ENCODE measurements at regions not wholly inside any gene's neighbourhood (a gene's known extent, or its start where the extent isn't known, plus 50 kb on each side); places are given as distances from the start of the nearest gene placed in this dataset.

GRCh38 chr11:71201936-71202597 lies 50.3 kb downstream of the SHANK2 start:
- DNase-seq: no peak

GRCh38 chr11:71201231-71201630 lies 51.1 kb downstream of the SHANK2 start:
- no peak for DNase-seq

- no peak for DNase-seq
Measured at GRCh38 chr11:71200761-71201160, 51.6 kb downstream of the SHANK2 start.

- DNase-seq: no peak
Measured at GRCh38 chr11:71200172-71200716, 52.1 kb downstream of the SHANK2 start.

DNA sequence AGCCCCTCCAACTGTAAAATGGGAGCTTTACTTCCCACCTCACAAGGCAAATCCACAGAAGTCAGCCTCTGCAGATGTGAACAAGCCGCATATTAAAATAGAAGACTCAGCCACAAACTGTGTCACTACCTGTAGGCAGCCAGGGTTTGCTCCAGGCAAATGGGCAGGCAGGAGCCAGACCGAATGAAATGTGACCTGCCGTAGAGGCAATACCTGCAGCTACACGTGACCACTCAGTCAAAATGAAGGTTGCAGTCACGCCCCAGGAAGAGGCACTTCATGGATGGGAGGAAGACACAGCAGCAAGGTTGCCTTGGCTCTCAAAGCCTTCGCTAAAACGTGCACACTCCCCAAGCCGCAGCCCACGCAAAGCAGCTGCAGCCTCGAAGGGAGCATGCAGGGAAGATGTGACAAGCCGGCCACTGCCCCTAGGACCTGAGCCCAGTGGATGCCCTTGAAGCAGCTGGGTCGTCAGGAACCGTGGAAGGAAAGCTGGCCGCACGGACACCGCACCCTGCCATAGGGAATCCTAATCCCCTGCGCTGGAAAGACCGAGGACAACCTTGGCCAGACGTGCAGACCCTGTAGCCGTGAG lies 53.1 kb downstream of the SHANK2 start:
- no peak for DNase-seq

GRCh38 chr11:71198823-71199165 lies 53.6 kb downstream of the SHANK2 start:
- DNase-seq: no peak

DNA sequence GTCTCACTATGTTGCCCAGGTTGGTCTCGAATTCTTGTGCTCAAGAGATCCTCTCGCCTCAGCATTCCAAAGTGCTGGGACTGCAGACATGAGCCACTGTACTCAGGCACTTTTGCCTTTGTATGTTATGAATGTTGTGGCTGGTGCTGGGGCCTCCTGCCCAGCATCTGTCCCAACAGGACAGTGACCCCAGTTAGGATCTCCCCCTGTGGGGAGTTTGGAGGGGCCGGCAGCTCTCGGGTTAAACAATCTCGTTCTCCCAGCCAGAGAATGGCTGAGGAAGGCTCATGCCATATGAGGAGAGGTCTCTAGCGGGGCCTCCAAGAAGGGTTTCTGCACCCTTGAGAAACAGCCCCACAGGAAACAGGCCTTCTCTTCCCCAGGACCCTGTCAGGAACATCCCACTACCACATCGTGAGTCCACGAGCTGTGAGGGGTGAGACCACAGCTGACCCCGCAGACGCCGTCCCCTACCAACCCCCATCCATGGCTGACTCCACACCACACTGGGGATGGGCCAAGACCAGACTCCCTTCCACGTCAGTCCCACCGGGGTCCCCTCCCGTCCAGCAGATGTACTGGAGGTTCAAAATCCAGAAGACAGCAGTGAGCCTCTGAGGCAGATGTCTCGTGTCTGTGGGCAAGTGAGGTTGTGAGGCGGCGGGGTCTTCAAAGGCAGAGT lies 54.1 kb downstream of the SHANK2 start:
- DNase-seq: no peak

DNA sequence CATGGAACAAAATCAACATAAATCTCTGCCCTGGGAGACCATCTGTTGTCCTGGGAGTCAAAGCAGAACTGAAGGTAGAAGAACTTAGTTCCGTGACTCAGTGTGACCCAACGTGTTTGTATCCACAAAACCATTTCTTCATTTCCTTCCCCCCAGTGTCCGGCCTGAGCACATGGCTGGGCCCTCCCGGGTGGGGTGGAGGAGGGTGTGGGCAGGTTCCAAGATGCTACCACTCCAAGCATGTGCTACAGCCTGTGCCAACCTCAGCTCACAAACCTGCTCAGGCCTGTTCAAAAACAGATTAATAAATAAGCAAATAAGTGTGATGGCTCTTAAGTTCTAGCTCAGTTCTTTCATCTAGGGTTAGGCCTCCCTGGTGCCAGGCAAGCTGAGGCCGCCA lies 55.3 kb downstream of the SHANK2 start:
- DNase-seq: no peak

GRCh38 chr11:71194710-71195109 lies 57.7 kb downstream of the SHANK2 start:
- no peak for DNase-seq

DNA sequence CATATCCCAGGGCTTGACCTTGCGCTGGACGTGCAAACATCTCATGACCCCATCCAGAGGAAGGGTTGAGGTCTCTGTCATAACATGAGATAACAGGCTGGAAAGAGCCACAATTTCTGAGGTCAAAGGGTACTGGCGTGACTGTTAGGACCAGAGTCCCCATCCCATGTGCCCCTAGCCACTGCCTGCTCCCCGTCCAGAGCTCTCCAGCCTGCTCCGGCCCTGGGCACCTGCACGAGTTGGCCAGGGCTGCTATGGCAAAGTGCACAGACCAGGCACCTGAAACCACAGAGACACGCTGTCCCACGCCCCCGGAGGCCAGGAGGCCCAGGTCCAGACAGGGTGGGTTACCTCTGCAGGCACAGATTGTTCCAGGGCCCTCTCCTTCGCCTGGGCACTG lies 58.9 kb downstream of the SHANK2 start:
- DNase-seq: no peak

DNA sequence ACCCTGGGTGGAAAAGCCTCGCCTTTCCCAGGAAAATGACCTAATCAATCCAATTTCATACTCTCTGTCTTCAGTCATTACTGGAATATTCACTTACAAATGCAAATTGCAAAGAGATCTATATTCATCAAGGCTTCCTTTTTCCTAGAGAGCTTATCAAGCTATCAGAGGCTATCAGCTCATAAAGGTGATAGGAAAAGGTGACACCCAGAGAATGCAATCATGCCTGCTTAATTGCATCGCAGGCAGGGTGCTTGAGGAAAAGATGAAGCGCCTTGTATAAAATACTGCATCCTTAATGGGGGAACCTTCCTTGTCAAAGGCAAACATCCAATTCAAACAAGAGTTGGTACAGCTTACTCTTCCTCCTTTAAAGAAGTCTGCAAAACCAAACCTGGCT lies 59.7 kb downstream of the SHANK2 start:
- DNase-seq: no peak

DNA sequence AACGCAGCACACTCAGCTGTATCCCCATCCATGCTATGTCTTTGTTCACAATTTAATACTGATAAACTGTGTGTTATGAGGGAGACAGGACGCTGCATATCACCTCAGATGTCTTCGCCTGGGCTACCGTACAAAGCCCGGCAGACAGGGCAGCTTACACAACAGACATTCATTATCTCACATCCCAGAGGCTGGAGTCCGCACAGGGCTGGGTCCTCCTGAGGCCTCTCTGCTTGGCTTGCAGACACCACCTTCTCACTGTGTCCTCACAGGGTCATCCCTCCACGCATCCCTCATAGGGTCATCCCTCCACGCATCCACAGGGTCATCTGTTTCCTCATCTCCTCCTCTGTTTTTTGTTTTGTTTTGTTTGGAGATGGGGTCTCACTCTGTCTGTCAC lies 61.2 kb downstream of the SHANK2 start:
- no peak for DNase-seq

DNA sequence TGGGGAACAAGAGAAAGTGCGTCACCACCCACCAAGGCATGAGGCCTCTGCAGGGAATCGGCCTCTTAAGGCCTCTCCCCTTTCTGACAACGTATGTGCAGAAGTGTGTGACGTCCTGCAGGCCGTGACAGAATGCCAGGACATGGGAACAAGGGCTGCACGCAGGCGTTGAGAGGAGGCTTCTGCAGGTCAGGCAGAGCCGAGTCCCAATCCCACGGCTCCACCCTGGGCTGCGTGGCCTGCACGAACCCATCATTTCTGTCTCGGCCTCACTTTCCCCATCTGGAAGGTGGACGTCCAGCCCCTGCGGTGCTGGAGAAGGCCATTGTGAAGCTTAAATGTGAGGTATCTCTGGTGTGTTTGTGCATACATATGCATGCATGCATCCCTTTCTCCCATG lies 61.8 kb downstream of the SHANK2 start:
- DNase-seq: no peak

DNA sequence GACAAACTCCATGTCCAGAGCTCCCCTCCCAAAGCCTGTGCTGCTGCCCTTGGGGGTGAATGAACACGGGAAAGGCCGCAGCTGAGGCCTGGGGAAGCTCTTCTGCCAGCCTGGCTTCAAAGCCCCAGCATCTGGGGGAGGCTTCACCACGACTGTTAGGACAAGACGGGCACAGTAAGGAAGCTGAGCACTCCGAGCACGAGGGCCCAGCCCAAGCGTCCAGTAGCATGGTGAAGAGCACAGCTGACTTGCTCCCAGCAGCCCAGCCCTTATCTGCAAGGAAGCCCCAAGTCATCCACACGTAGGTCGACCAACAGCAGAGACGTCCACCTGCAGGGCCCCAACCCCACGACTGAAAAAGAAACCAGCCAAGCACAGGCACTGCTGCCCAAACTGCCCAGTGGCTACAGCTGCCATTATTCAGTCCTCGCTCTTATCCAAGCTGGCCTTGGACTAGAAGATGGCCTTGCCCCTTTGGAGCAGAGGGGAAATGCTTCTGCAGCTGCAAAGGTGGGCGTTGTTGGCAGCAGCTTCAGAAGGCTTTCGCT lies 62.5 kb downstream of the SHANK2 start:
- DNase-seq: no peak

GRCh38 chr11:71188886-71189767 lies 63.2 kb downstream of the SHANK2 start:
- DNase-seq: no peak

DNA sequence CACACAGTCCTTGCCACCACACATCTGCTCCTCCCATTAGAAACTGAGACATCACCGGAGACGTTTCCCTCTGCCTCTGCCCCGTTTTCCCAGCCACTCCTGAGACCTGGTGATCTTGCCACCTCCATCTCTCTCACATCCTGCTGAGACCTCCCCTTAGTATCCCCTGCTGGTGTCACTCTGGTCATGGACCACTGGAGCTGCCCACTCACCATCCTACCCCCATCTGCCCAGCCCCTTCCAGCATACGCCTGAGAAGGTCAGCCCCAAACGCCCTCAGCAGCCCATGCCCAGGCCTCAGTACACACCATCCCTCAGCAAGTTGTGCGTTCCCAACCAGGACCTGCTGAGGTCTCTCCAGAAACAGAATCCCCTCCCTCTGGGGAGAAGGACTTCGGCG lies 64.3 kb downstream of the SHANK2 start:
- no peak for DNase-seq

DNA sequence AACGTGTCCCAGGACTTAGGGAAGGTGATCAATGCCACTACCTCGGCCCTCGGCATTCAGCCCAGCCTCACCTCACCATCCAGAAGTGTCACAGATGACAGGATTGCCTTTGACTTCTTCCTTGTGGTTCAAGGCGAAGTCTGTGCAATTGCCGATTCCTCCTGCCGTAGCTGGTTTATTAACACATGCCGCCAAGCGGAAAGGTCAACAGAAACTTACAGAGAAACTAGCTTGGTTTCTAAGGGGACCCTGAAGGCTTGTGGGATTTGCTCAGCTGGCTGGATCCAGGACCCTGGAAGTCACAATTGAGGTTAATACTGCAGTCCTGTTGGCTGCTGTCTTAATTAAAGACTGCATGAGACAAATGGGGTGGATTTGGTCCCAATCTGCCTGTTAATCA lies 65.6 kb downstream of the SHANK2 start:
- no peak for DNase-seq

- no peak for DNase-seq
Measured at GRCh38 chr11:71185411-71185810, 67.0 kb downstream of the SHANK2 start.

GRCh38 chr11:71184421-71185210 lies 67.8 kb downstream of the SHANK2 start:
- no peak for DNase-seq

DNA sequence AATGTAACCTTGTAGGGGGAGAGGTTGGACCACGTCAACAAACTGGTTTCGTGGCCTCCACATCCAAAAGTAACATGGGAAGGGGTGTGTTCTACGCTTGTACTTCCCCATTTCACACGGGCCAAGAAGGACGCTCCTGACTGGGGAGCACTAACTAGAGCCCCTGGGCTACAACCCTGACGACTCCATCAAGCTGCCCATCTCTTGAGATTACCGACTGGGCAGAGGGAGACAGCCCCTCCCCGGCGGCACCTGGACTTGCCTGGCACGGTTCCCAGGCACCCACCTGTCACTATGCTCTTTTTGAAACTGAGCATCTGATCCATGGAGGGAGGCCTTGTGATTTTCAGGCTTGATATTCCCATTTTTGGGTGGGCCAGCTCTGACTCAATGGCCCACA lies 68.5 kb downstream of the SHANK2 start:
- DNase-seq: no peak

- no peak for DNase-seq
Measured at GRCh38 chr11:71182791-71183677, 69.3 kb downstream of the SHANK2 start.

Measured in CD4-positive, alpha-beta T cell treated with Interleukin-10 for 1 hour (primary cell).